H9 (cell line): ENCODE measurements at regions not wholly inside any gene's neighbourhood (a gene's known extent, or its start where the extent isn't known, plus 50 kb on each side); places are given as distances from the start of the nearest gene placed in this dataset.

Source experiments
- DNase-seq: peaks from one replicate; pipeline ENCODE4 v3.0.0-alpha.2; 2017
- H2AFZ ChIP-seq: one replicate; pipeline ENCODE4 v1.6.1; 2013; ENCODE audit warnings: mild to moderate bottlenecking, low read length, control low read depth, moderate library complexity
- H2AK5ac ChIP-seq: 2 replicates; pipeline ENCODE4 v1.6.1; 2013; ENCODE audit warnings: low read length, control low read depth, mixed read lengths; ENCODE audit not compliant: insufficient read length
- H2BK120ac ChIP-seq: one replicate; pipeline ENCODE4 v1.6.1; 2013; ENCODE audit warnings: low read depth, mild to moderate bottlenecking, low read length, control low read depth, inconsistent platforms; ENCODE audit not compliant: poor library complexity, severe bottlenecking
- H2BK12ac ChIP-seq: 2 replicates; pipeline ENCODE4 v1.6.1; 2013; ENCODE audit warnings: low read length, control low read depth, mixed read lengths, low read depth; ENCODE audit not compliant: insufficient read length
- H2BK15ac ChIP-seq: 2 replicates; pipeline ENCODE4 v1.6.1; 2013; ENCODE audit warnings: low read depth, low read length, control low read depth
- H2BK20ac ChIP-seq: one replicate; pipeline ENCODE4 v1.6.1; 2013; ENCODE audit warnings: low read depth, mild to moderate bottlenecking, low read length, control low read depth, inconsistent platforms; ENCODE audit not compliant: poor library complexity, severe bottlenecking
- H2BK5ac ChIP-seq: 2 replicates; pipeline ENCODE4 v1.6.1; 2013; ENCODE audit warnings: low read length, control low read depth, mixed read lengths; ENCODE audit not compliant: insufficient read length
- H3K14ac ChIP-seq: 2 replicates; pipeline ENCODE4 v1.6.1; 2013; ENCODE audit warnings: low read length, control low read depth; ENCODE audit not compliant: insufficient read depth
- H3K18ac ChIP-seq: 2 replicates; pipeline ENCODE4 v1.6.1; 2013; ENCODE audit warnings: low read depth, mild to moderate bottlenecking, mixed read lengths, low read length, control low read depth; ENCODE audit not compliant: insufficient read length
- H3K23ac ChIP-seq: 2 replicates; pipeline ENCODE4 v1.6.1; 2013; ENCODE audit warnings: low read length, control low read depth, mixed read lengths, low read depth; ENCODE audit not compliant: insufficient read length
- H3K23me2 ChIP-seq: 2 replicates; pipeline ENCODE4 v1.6.1; 2013; ENCODE audit warnings: low read depth, mild to moderate bottlenecking, mixed read lengths, low read length, control low read depth; ENCODE audit not compliant: insufficient read length, poor library complexity, severe bottlenecking
- H3K27ac ChIP-seq: 2 replicates; pipeline ENCODE4 v1.5.1; 2013; ENCODE audit warnings: low read length, control low read depth, mixed read lengths, low read depth; ENCODE audit not compliant: insufficient read length
- H3K27me3 ChIP-seq: 2 replicates; pipeline ENCODE4 v1.6.1; 2013; ENCODE audit warnings: low read length, control low read depth, inconsistent platforms; ENCODE audit not compliant: insufficient read depth
- H3K4ac ChIP-seq: 2 replicates; pipeline ENCODE4 v1.6.1; 2013; ENCODE audit warnings: low read depth, mild to moderate bottlenecking, control low read depth, inconsistent platforms, low read length, moderate library complexity
- H3K4me1 ChIP-seq: 2 replicates; pipeline ENCODE4 v1.6.1; 2013; ENCODE audit warnings: low read length, control low read depth, inconsistent platforms; ENCODE audit not compliant: insufficient read depth
- H3K4me2 ChIP-seq: 2 replicates; pipeline ENCODE4 v1.6.1; 2013; ENCODE audit warnings: low read length, control low read depth, mixed read lengths; ENCODE audit not compliant: insufficient read length, insufficient read depth
- H3K56ac ChIP-seq: 2 replicates; pipeline ENCODE4 v1.6.1; 2013; ENCODE audit warnings: low read depth, mild to moderate bottlenecking, mixed read lengths, low read length, control low read depth; ENCODE audit not compliant: insufficient read length
- H3K79me1 ChIP-seq: 2 replicates; pipeline ENCODE4 v1.6.1; 2013; ENCODE audit warnings: low read depth, mild to moderate bottlenecking, moderate library complexity, low read length, control low read depth, inconsistent platforms; ENCODE audit not compliant: insufficient read depth, poor library complexity, severe bottlenecking
- H3K79me2 ChIP-seq: 2 replicates; pipeline ENCODE4 v1.6.1; 2013; ENCODE audit warnings: low read length, control low read depth, inconsistent platforms; ENCODE audit not compliant: insufficient read depth
- H3K9ac ChIP-seq: 2 replicates; pipeline ENCODE4 v1.6.1; 2013; ENCODE audit warnings: low read length, control low read depth, mixed read lengths; ENCODE audit not compliant: insufficient read length; ENCODE audit errors: extremely low read depth
- H3K9me3 ChIP-seq: one replicate; pipeline ENCODE4 v1.6.1; 2013; ENCODE audit warnings: low read depth, low read length, inconsistent platforms; ENCODE audit not compliant: control insufficient read depth
- H3T11ph ChIP-seq: one replicate; pipeline ENCODE4 v1.6.1; 2013; ENCODE audit warnings: mild to moderate bottlenecking, low read length, control low read depth, inconsistent platforms
- H4K20me1 ChIP-seq: one replicate; pipeline ENCODE4 v1.6.1; 2013; ENCODE audit not compliant: control insufficient read depth, insufficient read length, insufficient read depth
- H4K5ac ChIP-seq: 2 replicates; pipeline ENCODE4 v1.6.1; 2013; ENCODE audit warnings: low read depth, mild to moderate bottlenecking, mixed read lengths, low read length, control low read depth; ENCODE audit not compliant: insufficient read length
- H4K8ac ChIP-seq: replicated peaks from 2 replicates; pipeline ENCODE4 v1.6.1; 2013; ENCODE audit warnings: low read length, control low read depth, mixed read lengths, low read depth; ENCODE audit not compliant: insufficient read length
- H4K91ac ChIP-seq: 2 replicates; pipeline ENCODE4 v1.6.1; 2013; ENCODE audit warnings: low read depth, mild to moderate bottlenecking, moderate library complexity, mixed read lengths, low read length, control low read depth; ENCODE audit not compliant: insufficient read length
- H3K27ac Mint-ChIP-seq, 3 experiments: 2 replicates in 2 of 3; 3 replicates in 1 of 3; pipeline ENCODE4 v1.8.0; 2020 to 2021; ENCODE audit warnings: mixed read lengths in 3 of 3, mild to moderate bottlenecking in 1 of 3, moderate library complexity in 1 of 3
- H3K27me3 Mint-ChIP-seq: 2 replicates; pipeline ENCODE4 v1.8.0; 2021; ENCODE audit warnings: low read depth, mild to moderate bottlenecking, moderate library complexity, mixed read lengths
- H3K36me3 Mint-ChIP-seq, 3 experiments: 2 replicates in 2 of 3; 3 replicates in 1 of 3; pipeline ENCODE4 v1.8.0; 2020 to 2021; ENCODE audit warnings: low read depth in 3 of 3, mixed read lengths in 3 of 3; ENCODE audit not compliant: insufficient read depth in 1 of 3
- H3K4me1 Mint-ChIP-seq, 2 experiments: 2 replicates each; pipeline ENCODE4 v1.8.0; 2020; ENCODE audit warnings: mixed read lengths in 2 of 2
- H3K4me3 Mint-ChIP-seq, 2 experiments: 2 replicates in 1 of 2; 3 replicates in 1 of 2; pipeline ENCODE4 v1.8.0; 2020 to 2021; ENCODE audit warnings: mild to moderate bottlenecking in 2 of 2, mixed read lengths in 2 of 2, moderate library complexity in 1 of 2
- H3K9me3 Mint-ChIP-seq, 2 experiments: 2 replicates in 1 of 2; 3 replicates in 1 of 2; pipeline ENCODE4 v1.8.0; 2020; ENCODE audit warnings: mild to moderate bottlenecking in 2 of 2, mixed read lengths in 2 of 2, moderate library complexity in 1 of 2
- WGBS: extraction: QIAGEN DNeasy Blood & Tissue Kit; methylation state at CpG from one replicate; pipeline ENCODE4 v1.1.7; 2013; ENCODE audit warnings: missing lambda C conversion rate, low lambda C conversion rate, mixed read lengths; ENCODE audit not compliant: insufficient read length; ENCODE audit errors: extremely low coverage; 5-methylcytosine and 5-hydroxymethylcytosine counted together
- TF ChIP-seq, protein P1 (sequence below): fragments of 200-600 bp; sonication (generic); conservative IDR thresholded peaks from 3 replicates; pipeline ENCODE4 v1.8.0; 2021; ENCODE audit warnings: antibody characterized with exemption, mild to moderate bottlenecking

DNA sequence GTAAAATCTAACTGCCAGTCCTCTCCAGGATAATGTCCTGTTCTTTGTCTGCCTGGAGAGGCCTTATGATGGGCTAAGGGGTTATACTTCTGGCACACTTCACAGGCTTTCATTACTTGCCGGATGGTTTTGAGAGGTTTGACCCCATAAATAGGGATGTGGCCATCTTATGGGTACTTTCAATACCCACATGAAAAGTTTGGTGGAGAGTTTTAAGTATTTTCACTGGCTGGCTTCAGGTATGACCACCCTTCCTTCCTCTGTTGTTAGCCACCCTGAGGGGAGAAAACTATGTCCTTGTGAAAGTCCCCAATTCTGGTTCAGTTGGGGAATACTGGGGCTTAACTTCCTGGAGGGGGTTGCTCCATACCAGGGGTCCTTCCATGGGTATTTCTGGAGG is 54.8 kb downstream of the ASCL4 start:
- Histone ChIP-seq H3K4me1 (no peaks in the 10 kb centered on the region), H3K4ac (no peak overlapping the region), H2BK12ac (no peak overlapping the region), H3K4me2 (no peak overlapping the region), H4K20me1 (no peaks in the 10 kb centered on the region), H2AK5ac (no peak overlapping the region), H3K79me2 (no peaks in the 10 kb centered on the region), H2AFZ (no peak overlapping the region), H3K14ac (no peak overlapping the region), H3K56ac (no peak overlapping the region), H4K8ac (no peak overlapping the region), H2BK20ac (no peak overlapping the region), H4K91ac (no peak overlapping the region), H3K23ac (no peak overlapping the region), H3K18ac (no peak overlapping the region), H3K27me3 (no peaks in the 10 kb centered on the region), H3K79me1 (no peaks in the 10 kb centered on the region), H2BK5ac (no peak overlapping the region), H3K27ac (no peak overlapping the region), H2BK15ac (no peak overlapping the region), H2BK120ac (no peak overlapping the region), H4K5ac (no peak overlapping the region), H3K9me3 (peaks cover 23% of the 10 kb centered on the region), H3K9ac (no peak overlapping the region), H3K23me2 (no peaks in the 10 kb centered on the region), H3T11ph (no peak overlapping the region)
- no peak overlapping the region for H3K4me3 Mint-ChIP-seq
- H3K9me3 Mint-ChIP-seq = peaks cover 34% of the 10 kb centered on the region in 2 experiments
- H3K4me1 Mint-ChIP-seq = peaks cover 10 to 11% of the 10 kb centered on the region in 2 experiments
- WGBS = no CpG with 5 or more reads among the region's 1 CpG
- peaks cover 14 to 25% (median 24%) of the 10 kb centered on the region in 3 experiments for H3K36me3 Mint-ChIP-seq
- peaks cover 13% of the 10 kb centered on the region for H3K27me3 Mint-ChIP-seq
- TF ChIP-seq, protein P1, sequence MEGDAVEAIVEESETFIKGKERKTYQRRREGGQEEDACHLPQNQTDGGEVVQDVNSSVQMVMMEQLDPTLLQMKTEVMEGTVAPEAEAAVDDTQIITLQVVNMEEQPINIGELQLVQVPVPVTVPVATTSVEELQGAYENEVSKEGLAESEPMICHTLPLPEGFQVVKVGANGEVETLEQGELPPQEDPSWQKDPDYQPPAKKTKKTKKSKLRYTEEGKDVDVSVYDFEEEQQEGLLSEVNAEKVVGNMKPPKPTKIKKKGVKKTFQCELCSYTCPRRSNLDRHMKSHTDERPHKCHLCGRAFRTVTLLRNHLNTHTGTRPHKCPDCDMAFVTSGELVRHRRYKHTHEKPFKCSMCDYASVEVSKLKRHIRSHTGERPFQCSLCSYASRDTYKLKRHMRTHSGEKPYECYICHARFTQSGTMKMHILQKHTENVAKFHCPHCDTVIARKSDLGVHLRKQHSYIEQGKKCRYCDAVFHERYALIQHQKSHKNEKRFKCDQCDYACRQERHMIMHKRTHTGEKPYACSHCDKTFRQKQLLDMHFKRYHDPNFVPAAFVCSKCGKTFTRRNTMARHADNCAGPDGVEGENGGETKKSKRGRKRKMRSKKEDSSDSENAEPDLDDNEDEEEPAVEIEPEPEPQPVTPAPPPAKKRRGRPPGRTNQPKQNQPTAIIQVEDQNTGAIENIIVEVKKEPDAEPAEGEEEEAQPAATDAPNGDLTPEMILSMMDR = no peak
- no peak overlapping the region for H3K27ac Mint-ChIP-seq
- no peak for DNase-seq
